ENCODE measurements at regions not wholly inside any gene's neighbourhood (a gene's known extent, or its start where the extent isn't known, plus 50 kb on each side); places are given as distances from the start of the nearest gene placed in this dataset.

DNA sequence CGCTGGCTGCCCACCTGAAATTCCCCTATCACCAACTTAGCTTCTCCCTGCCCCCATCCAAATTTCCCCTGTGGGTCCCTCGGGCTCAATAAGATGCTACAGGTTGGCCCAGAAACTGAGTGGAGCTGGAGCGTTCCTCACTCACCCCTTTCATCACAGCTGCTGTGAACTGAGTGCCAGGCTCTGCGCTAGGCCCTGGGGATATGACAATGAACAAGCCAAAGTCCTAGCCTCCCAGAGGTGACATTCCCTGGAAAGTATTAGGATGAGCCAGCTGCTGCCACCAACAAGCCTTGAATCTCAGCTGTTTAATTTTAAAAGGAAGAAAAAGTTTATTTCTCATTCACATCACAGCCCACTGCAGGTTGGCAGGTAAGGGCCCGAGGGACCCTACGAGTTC is 86.6 kb upstream of the EYA2 start:
- H3K27ac Mint-ChIP-seq (ENCODE audit: unreplicated experiment), result no peak overlapping the region
- DNase-seq (ENCODE audit: low read depth) (no peak), FAIRE-seq (no peak)
- H3K4me1 ChIP-seq (ENCODE audit: insufficient read depth, low read length), result no peaks in the 10 kb centered on the region
- no peaks in the 10 kb centered on the region for H3K36me3 ChIP-seq (ENCODE audit: insufficient read depth, low read length)
- H3K79me2 ChIP-seq (ENCODE audit: insufficient read depth, low read length), result no peaks in the 10 kb centered on the region
- H3K4me3 Mint-ChIP-seq (ENCODE audit: unreplicated experiment), result no peak overlapping the region
- peaks cover 14% of the 10 kb centered on the region for H3K27me3 ChIP-seq (ENCODE audit: insufficient read depth, low read length)
- no peaks in the 10 kb centered on the region for H3K9me3 ChIP-seq (ENCODE audit: insufficient read depth, low read depth, low read length)
- H3K27ac ChIP-seq (ENCODE audit: low read depth, low read length), result no peak overlapping the region
- no peak overlapping the region for H3K4me2 ChIP-seq (ENCODE audit: low read length)
- H3K27me3 Mint-ChIP-seq (ENCODE audit: low read depth, unreplicated experiment), result peaks cover 23% of the 10 kb centered on the region
- no peak overlapping the region for H2AFZ ChIP-seq (ENCODE audit: low read depth, low read length)
- no peak for TF ChIP-seq EZH2 (IDR thresholded peaks at IDR 0.05; ENCODE audit: insufficient read depth, low read length)
- TF ChIP-seq, protein P1, sequence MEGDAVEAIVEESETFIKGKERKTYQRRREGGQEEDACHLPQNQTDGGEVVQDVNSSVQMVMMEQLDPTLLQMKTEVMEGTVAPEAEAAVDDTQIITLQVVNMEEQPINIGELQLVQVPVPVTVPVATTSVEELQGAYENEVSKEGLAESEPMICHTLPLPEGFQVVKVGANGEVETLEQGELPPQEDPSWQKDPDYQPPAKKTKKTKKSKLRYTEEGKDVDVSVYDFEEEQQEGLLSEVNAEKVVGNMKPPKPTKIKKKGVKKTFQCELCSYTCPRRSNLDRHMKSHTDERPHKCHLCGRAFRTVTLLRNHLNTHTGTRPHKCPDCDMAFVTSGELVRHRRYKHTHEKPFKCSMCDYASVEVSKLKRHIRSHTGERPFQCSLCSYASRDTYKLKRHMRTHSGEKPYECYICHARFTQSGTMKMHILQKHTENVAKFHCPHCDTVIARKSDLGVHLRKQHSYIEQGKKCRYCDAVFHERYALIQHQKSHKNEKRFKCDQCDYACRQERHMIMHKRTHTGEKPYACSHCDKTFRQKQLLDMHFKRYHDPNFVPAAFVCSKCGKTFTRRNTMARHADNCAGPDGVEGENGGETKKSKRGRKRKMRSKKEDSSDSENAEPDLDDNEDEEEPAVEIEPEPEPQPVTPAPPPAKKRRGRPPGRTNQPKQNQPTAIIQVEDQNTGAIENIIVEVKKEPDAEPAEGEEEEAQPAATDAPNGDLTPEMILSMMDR (IDR thresholded peaks at IDR 0.05; ENCODE audit: insufficient read depth, low read depth, low read length), result no peak
- no peaks in the 10 kb centered on the region for H3K9me3 Mint-ChIP-seq (ENCODE audit: unreplicated experiment)
- no peaks in the 10 kb centered on the region for H3K36me3 Mint-ChIP-seq (ENCODE audit: low read depth, unreplicated experiment)
- H3K4me3 ChIP-seq (ENCODE audit: insufficient read depth, low read depth, low read length), result no peak overlapping the region
- no peaks in the 10 kb centered on the region for H4K20me1 ChIP-seq (ENCODE audit: insufficient read depth, low read length)
- H3K9ac ChIP-seq (ENCODE audit: low read length), result no peak overlapping the region
- H3K4me1 Mint-ChIP-seq (ENCODE audit: low read depth, unreplicated experiment), result peaks cover under 1% of the 10 kb centered on the region

- H3K4me1 ChIP-seq (ENCODE audit: insufficient read depth, low read length), result no peaks in the 10 kb centered on the region
- Mint-ChIP-seq H3K36me3 (ENCODE audit: low read depth, unreplicated experiment) (no peaks in the 10 kb centered on the region), H3K4me3 (ENCODE audit: unreplicated experiment) (no peak overlapping the region), H3K27ac (ENCODE audit: unreplicated experiment) (no peak overlapping the region), H3K4me1 (ENCODE audit: low read depth, unreplicated experiment) (no peaks in the 10 kb centered on the region), H3K27me3 (ENCODE audit: low read depth, unreplicated experiment) (peaks cover 23% of the 10 kb centered on the region), H3K9me3 (ENCODE audit: unreplicated experiment) (no peaks in the 10 kb centered on the region)
- no peak overlapping the region for H3K9ac ChIP-seq (ENCODE audit: low read length)
- no peak overlapping the region for H3K4me2 ChIP-seq (ENCODE audit: low read length)
- H3K27me3 ChIP-seq (ENCODE audit: insufficient read depth, low read length), result peaks cover 11% of the 10 kb centered on the region
- no peak for DNase-seq (ENCODE audit: low read depth)
- H4K20me1 ChIP-seq (ENCODE audit: insufficient read depth, low read length), result no peaks in the 10 kb centered on the region
- no peaks in the 10 kb centered on the region for H3K79me2 ChIP-seq (ENCODE audit: insufficient read depth, low read length)
- no peaks in the 10 kb centered on the region for H3K9me3 ChIP-seq (ENCODE audit: insufficient read depth, low read depth, low read length)
- TF ChIP-seq, protein P1 (IDR thresholded peaks at IDR 0.05; ENCODE audit: insufficient read depth, low read depth, low read length), result no peak
- TF ChIP-seq EZH2 (IDR thresholded peaks at IDR 0.05; ENCODE audit: insufficient read depth, low read length), result no peak
- no peak overlapping the region for H3K27ac ChIP-seq (ENCODE audit: low read depth, low read length)
- no peak overlapping the region for H2AFZ ChIP-seq (ENCODE audit: low read depth, low read length)
- no peaks in the 10 kb centered on the region for H3K36me3 ChIP-seq (ENCODE audit: insufficient read depth, low read length)
- FAIRE-seq, result no peak
- H3K4me3 ChIP-seq (ENCODE audit: insufficient read depth, low read depth, low read length), result no peak overlapping the region
Measured at GRCh38 chr20:46808565-46808964, 86.1 kb upstream of the EYA2 start.

GRCh38 chr20:46809706-46810360 is 84.8 kb upstream of the EYA2 start:
- no peak overlapping the region for H3K4me3 ChIP-seq (ENCODE audit: insufficient read depth, low read depth, low read length)
- no peak for TF ChIP-seq EZH2 (IDR thresholded peaks at IDR 0.05; ENCODE audit: insufficient read depth, low read length)
- TF ChIP-seq, protein P1 (IDR thresholded peaks at IDR 0.05; ENCODE audit: insufficient read depth, low read depth, low read length), result no peak
- no peak overlapping the region for H3K4me2 ChIP-seq (ENCODE audit: low read length)
- H4K20me1 ChIP-seq (ENCODE audit: insufficient read depth, low read length), result no peaks in the 10 kb centered on the region
- no peak overlapping the region for H3K9ac ChIP-seq (ENCODE audit: low read length)
- no peaks in the 10 kb centered on the region for H3K79me2 ChIP-seq (ENCODE audit: insufficient read depth, low read length)
- no peak for DNase-seq (ENCODE audit: low read depth)
- H3K27ac Mint-ChIP-seq (ENCODE audit: unreplicated experiment), result no peak overlapping the region
- H3K36me3 ChIP-seq (ENCODE audit: insufficient read depth, low read length), result no peaks in the 10 kb centered on the region
- peaks cover 4% of the 10 kb centered on the region for H3K4me1 Mint-ChIP-seq (ENCODE audit: low read depth, unreplicated experiment)
- H3K27me3 ChIP-seq (ENCODE audit: insufficient read depth, low read length), result peaks cover 11% of the 10 kb centered on the region
- H3K9me3 Mint-ChIP-seq (ENCODE audit: unreplicated experiment), result no peaks in the 10 kb centered on the region
- no peaks in the 10 kb centered on the region for H3K9me3 ChIP-seq (ENCODE audit: insufficient read depth, low read depth, low read length)
- peaks cover 20% of the 10 kb centered on the region for H3K27me3 Mint-ChIP-seq (ENCODE audit: low read depth, unreplicated experiment)
- H3K4me1 ChIP-seq (ENCODE audit: insufficient read depth, low read length), result peaks cover 5% of the 10 kb centered on the region
- no peaks in the 10 kb centered on the region for H3K36me3 Mint-ChIP-seq (ENCODE audit: low read depth, unreplicated experiment)
- FAIRE-seq, result no peak
- H2AFZ ChIP-seq (ENCODE audit: low read depth, low read length), result no peak overlapping the region
- no peak overlapping the region for H3K27ac ChIP-seq (ENCODE audit: low read depth, low read length)
- H3K4me3 Mint-ChIP-seq (ENCODE audit: unreplicated experiment), result no peak overlapping the region
